PFSK-1 (cell line): ENCODE measurements at regions not wholly inside any gene's neighbourhood (a gene's known extent, or its start where the extent isn't known, plus 50 kb on each side); places are given as distances from the start of the nearest gene placed in this dataset.

Experiments used
- REST ChIP-seq, 2 experiments: IDR thresholded peaks; 2 replicates each; pipeline versions ENCODE4 v1.6.1 to v1.8.0; 2011 to 2012; ENCODE audit warnings: low read depth in 2 of 2, low read length in 2 of 2, control low read depth in 1 of 2, inconsistent platforms in 1 of 2, mild to moderate bottlenecking in 1 of 2, moderate library complexity in 1 of 2; ENCODE audit not compliant: insufficient read depth in 1 of 2
- SIN3A ChIP-seq: IDR thresholded peaks from 2 replicates; pipeline ENCODE4 v1.6.1; 2012; ENCODE audit warnings: mild to moderate bottlenecking, low read length, moderate library complexity, borderline replicate concordance; ENCODE audit not compliant: insufficient read depth
- TAF1 ChIP-seq: IDR thresholded peaks from 2 replicates; pipeline ENCODE4 v1.6.1; 2012; ENCODE audit warnings: low read length, control low read depth, borderline replicate concordance; ENCODE audit not compliant: insufficient read depth

GRCh38 chr1:81569761-81570160 is 231.0 kb upstream of the ADGRL2 start:
- TF ChIP-seq SIN3A (no peak), REST (IDR thresholded peaks at IDR 0.05; ENCODE audit: insufficient read depth in 1 of 2, low read depth in 2 of 2, low read length in 2 of 2) (no peak), TAF1 (no peak)
